Effector memory CD8-positive, alpha-beta T cell (primary cell): ENCODE measurements at regions not wholly inside any gene's neighbourhood (a gene's known extent, or its start where the extent isn't known, plus 50 kb on each side); places are given as distances from the start of the nearest gene placed in this dataset.
"Not testable (repeated sequence)": the region's sequence is repeated elsewhere in the genome, so short reads cannot be mapped to it uniquely, and the experiment has no call there.

Source experiments
- ATAC-seq: fragments of 150-1000 bp; cut with Tn5 transposase; replicated peaks from 2 replicates; pipeline ENCODE4 v1.10.0; 2021; ENCODE audit warnings: mild to moderate bottlenecking, moderate library complexity
- DNase-seq, 3 experiments: peaks; one replicate each; pipeline ENCODE4 v3.0.0; 2021
- H3K27ac Mint-ChIP-seq, 2 donors: one replicate each; pipeline ENCODE4 v1.8.0; 2022; ENCODE audit warnings: mild to moderate bottlenecking in 2 of 2, mixed read lengths in 2 of 2, moderate library complexity in 2 of 2
- H3K27me3 Mint-ChIP-seq, 2 donors: one replicate each; pipeline ENCODE4 v1.8.0; 2022; ENCODE audit warnings: mixed read lengths in 2 of 2
- H3K36me3 Mint-ChIP-seq: one replicate; pipeline ENCODE4 v1.8.0; 2022; ENCODE audit warnings: mild to moderate bottlenecking, moderate library complexity, mixed read lengths; ENCODE audit not compliant: insufficient read depth
- H3K4me1 Mint-ChIP-seq, 2 donors: one replicate each; pipeline ENCODE4 v1.8.0; 2022; ENCODE audit warnings: low read depth in 2 of 2, mixed read lengths in 2 of 2
- H3K4me3 Mint-ChIP-seq, 2 donors: one replicate each; pipeline ENCODE4 v1.8.0; 2022; ENCODE audit warnings: mild to moderate bottlenecking in 2 of 2, mixed read lengths in 2 of 2, moderate library complexity in 2 of 2
- H3K9me3 Mint-ChIP-seq, 2 donors: one replicate each; pipeline ENCODE4 v1.8.0; 2022; ENCODE audit warnings: mixed read lengths in 2 of 2

- ATAC-seq = no peak
- Mint-ChIP-seq H3K27ac (no peak overlapping the region), H3K27me3 (no peaks in the 10 kb centered on the region), H3K4me1 (no peaks in the 10 kb centered on the region), H3K4me3 (no peak overlapping the region), H3K36me3 (no peaks in the 10 kb centered on the region), H3K9me3 (peaks cover 10% of the 10 kb centered on the region in 2 donors)
- DNase-seq = no peak
Measured at GRCh38 chr4:63965875-63966274, 443.4 kb downstream of the TECRL start.

GRCh38 chr4:63942706-63943286, 466.5 kb downstream of the TECRL start:
- not testable (repeated sequence) for H3K9me3 Mint-ChIP-seq

GRCh38 chr4:63937961-63938360, 471.3 kb downstream of the TECRL start:
- H3K27me3 Mint-ChIP-seq = no peaks in the 10 kb centered on the region
- H3K27ac Mint-ChIP-seq = no peak overlapping the region
- H3K4me1 Mint-ChIP-seq = no peaks in the 10 kb centered on the region
- no peak for DNase-seq
- no peaks in the 10 kb centered on the region for H3K36me3 Mint-ChIP-seq
- no peak for ATAC-seq
- H3K4me3 Mint-ChIP-seq = no peak overlapping the region
- peaks cover 8 to 9% of the 10 kb centered on the region in 2 donors for H3K9me3 Mint-ChIP-seq

More at GRCh38 chr4:63942706-63943286, 466.5 kb downstream of the TECRL start:
- not testable (repeated sequence) for H3K27ac Mint-ChIP-seq, H3K36me3 Mint-ChIP-seq, H3K4me1 Mint-ChIP-seq, ATAC-seq, DNase-seq, H3K4me3 Mint-ChIP-seq, H3K27me3 Mint-ChIP-seq

GRCh38 chr4:63922146-63922545, 487.1 kb downstream of the TECRL start:
- H3K36me3 Mint-ChIP-seq = peaks cover 5% of the 10 kb centered on the region
- no peaks in the 10 kb centered on the region for H3K4me1 Mint-ChIP-seq
- DNase-seq (no peak), ATAC-seq (no peak)
- no peak overlapping the region for H3K4me3 Mint-ChIP-seq
- no peaks in the 10 kb centered on the region for H3K27me3 Mint-ChIP-seq
- H3K27ac Mint-ChIP-seq = no peak overlapping the region
- peaks cover 0 to 1% of the 10 kb centered on the region in 2 donors for H3K9me3 Mint-ChIP-seq

GRCh38 chr4:63921561-63921960, 487.7 kb downstream of the TECRL start:
- no peak for ATAC-seq
- peaks cover 0 to 1% of the 10 kb centered on the region in 2 donors for H3K9me3 Mint-ChIP-seq

GRCh38 chr4:63919636-63920365, 489.4 kb downstream of the TECRL start:
- Mint-ChIP-seq H3K9me3 (peaks cover 0 to 3% of the 10 kb centered on the region in 2 donors), H3K4me1 (no peaks in the 10 kb centered on the region), H3K27ac (no peak overlapping the region), H3K36me3 (peaks cover 5% of the 10 kb centered on the region), H3K27me3 (no peaks in the 10 kb centered on the region), H3K4me3 (no peak overlapping the region)
- ATAC-seq (no peak), DNase-seq (no peak)

More at GRCh38 chr4:63921561-63921960, 487.7 kb downstream of the TECRL start:
- Mint-ChIP-seq H3K36me3 (peaks cover 5% of the 10 kb centered on the region), H3K4me1 (no peaks in the 10 kb centered on the region), H3K4me3 (no peak overlapping the region), H3K27me3 (no peaks in the 10 kb centered on the region), H3K27ac (no peak overlapping the region)
- no peak for DNase-seq

GRCh38 chr4:63906660-63907183, 502.5 kb downstream of the TECRL start:
- Mint-ChIP-seq H3K27ac (no peak overlapping the region), H3K4me1 (no peaks in the 10 kb centered on the region), H3K4me3 (no peak overlapping the region), H3K36me3 (no peaks in the 10 kb centered on the region), H3K27me3 (no peaks in the 10 kb centered on the region), H3K9me3 (peaks cover 0 to 5% of the 10 kb centered on the region in 2 donors)
- DNase-seq = no peak
- ATAC-seq = no peak

GRCh38 chr4:63904201-63904600, 505.0 kb downstream of the TECRL start:
- Mint-ChIP-seq H3K4me1 (no peaks in the 10 kb centered on the region), H3K36me3 (no peaks in the 10 kb centered on the region), H3K9me3 (peaks cover 8 to 13% of the 10 kb centered on the region in 2 donors), H3K4me3 (no peak overlapping the region), H3K27me3 (no peaks in the 10 kb centered on the region), H3K27ac (no peak overlapping the region)
- DNase-seq = no peak
- ATAC-seq = no peak

GRCh38 chr4:63901304-63901703, 507.9 kb downstream of the TECRL start:
- ATAC-seq (no peak), DNase-seq (no peak)
- H3K27me3 Mint-ChIP-seq = no peaks in the 10 kb centered on the region
- H3K27ac Mint-ChIP-seq = no peak overlapping the region
- peaks cover 14 to 20% of the 10 kb centered on the region in 2 donors for H3K9me3 Mint-ChIP-seq
- no peaks in the 10 kb centered on the region for H3K36me3 Mint-ChIP-seq
- H3K4me3 Mint-ChIP-seq = no peak overlapping the region
- H3K4me1 Mint-ChIP-seq = no peaks in the 10 kb centered on the region

- no peak for ATAC-seq
Measured at GRCh38 chr4:63898961-63899360, 510.3 kb downstream of the TECRL start.

GRCh38 chr4:63894161-63894560, 515.1 kb downstream of the TECRL start:
- no peaks in the 10 kb centered on the region for H3K4me1 Mint-ChIP-seq
- no peaks in the 10 kb centered on the region for H3K36me3 Mint-ChIP-seq

More at GRCh38 chr4:63898961-63899360, 510.3 kb downstream of the TECRL start:
- Mint-ChIP-seq H3K4me3 (no peak overlapping the region), H3K36me3 (no peaks in the 10 kb centered on the region), H3K4me1 (no peaks in the 10 kb centered on the region), H3K9me3 (peaks cover 17 to 28% of the 10 kb centered on the region in 2 donors), H3K27ac (no peak overlapping the region), H3K27me3 (no peaks in the 10 kb centered on the region)
- DNase-seq = no peak

GRCh38 chr4:63869370-63869769, 539.9 kb downstream of the TECRL start:
- no peaks in the 10 kb centered on the region for H3K27me3 Mint-ChIP-seq
- DNase-seq = no peak
- no peak for ATAC-seq
- H3K27ac Mint-ChIP-seq = no peak overlapping the region
- no peak overlapping the region for H3K4me3 Mint-ChIP-seq
- H3K36me3 Mint-ChIP-seq = no peaks in the 10 kb centered on the region
- H3K9me3 Mint-ChIP-seq = peaks cover 4 to 7% of the 10 kb centered on the region in 2 donors
- no peaks in the 10 kb centered on the region for H3K4me1 Mint-ChIP-seq

More at GRCh38 chr4:63894161-63894560, 515.1 kb downstream of the TECRL start:
- Mint-ChIP-seq H3K27ac (no peak overlapping the region), H3K4me3 (no peak overlapping the region), H3K9me3 (peaks cover 17 to 29% of the 10 kb centered on the region in 2 donors), H3K27me3 (no peaks in the 10 kb centered on the region)
- no peak for ATAC-seq
- DNase-seq = no peak

- Mint-ChIP-seq H3K36me3 (no peaks in the 10 kb centered on the region), H3K4me3 (no peak overlapping the region), H3K27ac (no peak overlapping the region), H3K9me3 (peaks cover 3 to 7% of the 10 kb centered on the region in 2 donors), H3K27me3 (no peaks in the 10 kb centered on the region), H3K4me1 (no peaks in the 10 kb centered on the region)
- ATAC-seq (no peak), DNase-seq (no peak)
Measured at GRCh38 chr4:63851496-63851895, 557.8 kb downstream of the TECRL start.

GRCh38 chr4:63841266-63841665, 568.0 kb downstream of the TECRL start:
- H3K36me3 Mint-ChIP-seq = no peaks in the 10 kb centered on the region
- H3K27ac Mint-ChIP-seq = no peak overlapping the region
- ATAC-seq = no peak
- DNase-seq = no peak
- H3K9me3 Mint-ChIP-seq = peaks cover 0 to 15% of the 10 kb centered on the region in 2 donors
- H3K4me1 Mint-ChIP-seq = no peaks in the 10 kb centered on the region
- no peaks in the 10 kb centered on the region for H3K27me3 Mint-ChIP-seq
- H3K4me3 Mint-ChIP-seq = no peak overlapping the region
